A673 (cell line): ENCODE measurements at regions not wholly inside any gene's neighbourhood (a gene's known extent, or its start where the extent isn't known, plus 50 kb on each side); places are given as distances from the start of the nearest gene placed in this dataset.

Experiments
- CTCF ChIP-seq: fragments of 300-800, 200-600 bp; sonication (generic); conservative IDR thresholded peaks from 2 replicates; pipeline ENCODE4 v1.5.1; 2017; ENCODE audit warnings: low read depth, mild to moderate bottlenecking, antibody characterized with exemption, low read length, moderate library complexity, mixed read lengths
- EZH2 ChIP-seq: fragments of 200-600 bp; sonication (generic); IDR thresholded peaks from 2 replicates; pipeline ENCODE4 v1.6.1; 2017; ENCODE audit warnings: borderline replicate concordance, low read depth, mild to moderate bottlenecking, mixed read lengths, antibody characterized with exemption, low read length; ENCODE audit not compliant: poor library complexity, severe bottlenecking

DNA sequence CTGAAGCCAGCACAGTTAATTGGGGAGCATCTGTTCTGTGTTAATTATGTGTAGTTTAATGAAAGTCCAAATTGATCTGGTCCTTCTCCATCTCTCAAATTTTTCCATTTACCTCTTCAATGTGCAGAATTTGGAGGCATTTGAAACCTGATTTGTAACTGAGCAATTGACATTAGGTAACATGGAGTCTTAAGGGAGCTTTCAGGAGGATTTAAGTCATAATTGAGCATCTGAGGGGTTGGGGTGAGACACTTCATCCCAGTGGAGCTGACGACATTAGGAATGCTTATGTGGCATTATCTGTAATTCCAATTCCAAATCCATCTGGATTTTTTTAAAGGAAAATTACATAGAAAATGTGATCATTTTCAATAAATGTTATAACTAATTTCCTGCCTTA lies 1015.9 kb downstream of the TLE1 start:
- no peak for TF ChIP-seq CTCF
- TF ChIP-seq EZH2: no peak
